BJ (cell line): ENCODE measurements at regions not wholly inside any gene's neighbourhood (a gene's known extent, or its start where the extent isn't known, plus 50 kb on each side); places are given as distances from the start of the nearest gene placed in this dataset.
"Not testable (repeated sequence)": the region's sequence is repeated elsewhere in the genome, so short reads cannot be mapped to it uniquely, and the experiment has no call there.

ENCODE experiments used
- CTCF ChIA-PET: fragments of 350-600 bp; formaldehyde crosslinking; extraction: SDS; loops from one replicate; lab custom pipeline; 2021; ENCODE audit warnings: antibody characterized with exemption, inconsistent platforms; lab: Yijun Ruan, JAX
- POLR2A ChIA-PET: fragments of 300-600 bp; sonication (Branson Sonifier 250); formaldehyde crosslinking; extraction: SDS; loops from one replicate; lab custom pipeline; 2021; ENCODE audit warnings: antibody characterized with exemption; lab: Charles Lee
- DNase-seq: peaks from one replicate; pipeline ENCODE4 v3.0.0-alpha.2; 2011; ENCODE audit warnings: low read depth
- H3K27me3 ChIP-seq: 2 replicates; pipeline ENCODE4 v1.6.0; 2011; ENCODE audit warnings: low read length; ENCODE audit not compliant: control insufficient read depth, insufficient read depth
- H3K36me3 ChIP-seq: 2 replicates; pipeline ENCODE4 v1.5.1; 2011; ENCODE audit warnings: low read length; ENCODE audit not compliant: control insufficient read depth, insufficient read depth
- H3K4me3 ChIP-seq: 2 replicates; pipeline ENCODE4 v1.5.1; 2011; ENCODE audit warnings: low read depth, mild to moderate bottlenecking, control low read depth, low read length
- TF ChIP-seq, protein P1 (sequence below): IDR thresholded peaks from 2 replicates; pipeline ENCODE4 v1.5.1; 2011; ENCODE audit warnings: low read depth, mild to moderate bottlenecking, control low read depth, inconsistent platforms, low read length, moderate library complexity; ENCODE audit not compliant: insufficient read depth

GRCh38 chr5:67790390-67790789 lies 425.2 kb upstream of the PIK3R1 start:
- no peak for DNase-seq
- H3K4me3 ChIP-seq = no peak overlapping the region
- H3K36me3 ChIP-seq = no peaks in the 10 kb centered on the region
- ChIA-PET POLR2A (no interaction called here), CTCF (no interaction called here)
- TF ChIP-seq, protein P1, sequence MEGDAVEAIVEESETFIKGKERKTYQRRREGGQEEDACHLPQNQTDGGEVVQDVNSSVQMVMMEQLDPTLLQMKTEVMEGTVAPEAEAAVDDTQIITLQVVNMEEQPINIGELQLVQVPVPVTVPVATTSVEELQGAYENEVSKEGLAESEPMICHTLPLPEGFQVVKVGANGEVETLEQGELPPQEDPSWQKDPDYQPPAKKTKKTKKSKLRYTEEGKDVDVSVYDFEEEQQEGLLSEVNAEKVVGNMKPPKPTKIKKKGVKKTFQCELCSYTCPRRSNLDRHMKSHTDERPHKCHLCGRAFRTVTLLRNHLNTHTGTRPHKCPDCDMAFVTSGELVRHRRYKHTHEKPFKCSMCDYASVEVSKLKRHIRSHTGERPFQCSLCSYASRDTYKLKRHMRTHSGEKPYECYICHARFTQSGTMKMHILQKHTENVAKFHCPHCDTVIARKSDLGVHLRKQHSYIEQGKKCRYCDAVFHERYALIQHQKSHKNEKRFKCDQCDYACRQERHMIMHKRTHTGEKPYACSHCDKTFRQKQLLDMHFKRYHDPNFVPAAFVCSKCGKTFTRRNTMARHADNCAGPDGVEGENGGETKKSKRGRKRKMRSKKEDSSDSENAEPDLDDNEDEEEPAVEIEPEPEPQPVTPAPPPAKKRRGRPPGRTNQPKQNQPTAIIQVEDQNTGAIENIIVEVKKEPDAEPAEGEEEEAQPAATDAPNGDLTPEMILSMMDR = no peak
- H3K27me3 ChIP-seq = no peaks in the 10 kb centered on the region

GRCh38 chr5:67779893-67780623 lies 435.5 kb upstream of the PIK3R1 start:
- H3K36me3 ChIP-seq, DNase-seq, POLR2A ChIA-PET, H3K4me3 ChIP-seq, H3K27me3 ChIP-seq, CTCF ChIA-PET: not testable (repeated sequence)

- CTCF ChIA-PET = no interaction called here
- POLR2A ChIA-PET = no interaction called here
- DNase-seq = no peak
- TF ChIP-seq, protein P1 = no peak
- peaks cover 1% of the 10 kb centered on the region; the same call in 1 of the 2 replicates for H3K27me3 ChIP-seq
- H3K36me3 ChIP-seq = no peaks in the 10 kb centered on the region
- no peak overlapping the region for H3K4me3 ChIP-seq
These were observed 440.8 kb upstream of the PIK3R1 start for GRCh38 chr5:67774786-67775185.

DNA sequence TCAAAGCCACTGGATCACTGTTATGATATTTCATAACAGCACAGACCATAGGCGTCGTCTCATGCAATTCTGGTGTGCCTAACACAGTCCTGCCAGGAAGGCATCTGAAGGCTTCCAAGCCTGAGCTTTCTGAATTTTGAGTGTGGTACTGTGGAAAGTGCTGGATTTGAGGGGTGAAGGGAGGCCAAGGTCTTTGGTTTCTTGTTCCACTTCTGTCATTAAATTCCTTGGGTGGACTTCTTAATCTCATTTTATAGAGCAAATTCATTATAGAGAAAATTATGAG lies 441.3 kb upstream of the PIK3R1 start:
- CTCF ChIA-PET = no interaction called here
- DNase-seq = no peak
- POLR2A ChIA-PET = no interaction called here
- Histone ChIP-seq H3K4me3 (no peak overlapping the region), H3K36me3 (no peaks in the 10 kb centered on the region), H3K27me3 (peaks cover 1% of the 10 kb centered on the region; the same call in 1 of the 2 replicates)
- TF ChIP-seq, protein P1 = no peak

DNA sequence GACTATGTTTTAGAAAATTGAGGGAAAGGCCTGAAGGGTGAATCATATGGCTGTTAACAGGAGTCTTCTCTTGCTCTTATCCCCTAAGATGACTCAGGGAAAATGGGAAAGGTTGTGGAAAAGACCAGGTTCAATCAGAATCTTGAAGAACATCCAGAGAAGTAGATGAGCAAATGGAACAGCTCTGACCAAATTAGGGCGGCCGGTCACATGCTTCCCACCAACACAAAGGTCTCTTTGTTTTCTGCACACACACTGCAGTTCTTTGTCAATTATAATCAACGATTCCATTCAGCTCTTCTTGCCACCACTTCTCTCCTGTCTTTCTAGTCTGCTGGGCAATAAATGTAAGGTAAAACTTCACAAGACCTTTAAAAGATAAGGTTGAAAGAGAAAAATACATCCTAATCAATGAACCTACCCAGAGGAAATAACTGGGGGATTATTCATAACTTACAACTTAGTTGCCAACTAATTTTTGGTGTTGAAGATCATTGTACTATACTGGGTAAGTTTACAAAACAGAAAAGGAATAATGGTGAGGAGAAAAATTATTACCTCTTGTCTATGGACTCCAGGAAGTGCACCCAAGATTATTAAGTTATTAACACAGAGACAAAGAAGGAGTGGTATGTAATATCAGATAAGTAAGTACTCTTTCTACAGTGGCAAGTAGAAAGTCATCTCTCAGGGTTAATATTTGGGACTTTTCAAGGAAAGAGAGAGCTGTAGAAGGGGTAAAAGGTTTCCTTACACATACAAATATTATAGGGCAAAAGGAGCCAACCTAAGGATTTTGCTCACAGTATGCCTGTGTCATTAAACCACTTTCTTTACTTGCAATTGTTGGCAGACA lies 441.9 kb upstream of the PIK3R1 start:
- ChIA-PET POLR2A (interaction anchor here (0.6 kb wide), 1 partner anchor 346 kb away, joined by 3 read pairs; no protein-coding TSS in a partner anchor), CTCF (no interaction called here)
- peaks cover 1% of the 10 kb centered on the region; the same call in 1 of the 2 replicates for H3K27me3 ChIP-seq
- TF ChIP-seq, protein P1 = no peak
- H3K4me3 ChIP-seq = no peak overlapping the region
- DNase-seq = no peak
- no peaks in the 10 kb centered on the region for H3K36me3 ChIP-seq
